ENCODE measurements at regions not wholly inside any gene's neighbourhood (a gene's known extent, or its start where the extent isn't known, plus 50 kb on each side); places are given as distances from the start of the nearest gene placed in this dataset.

GRCh38 chr1:63107066-63107465 lies 215.3 kb upstream of the FOXD3 start:
- no peaks in the 10 kb centered on the region for H3K27me3 Mint-ChIP-seq (ENCODE audit: insufficient read depth)

GRCh38 chr1:63108206-63108605 lies 214.2 kb upstream of the FOXD3 start:
- Histone ChIP-seq H3K4me1 (ENCODE audit: control insufficient read depth, insufficient read depth, low read length) (no peaks in the 10 kb centered on the region), H3K9ac (ENCODE audit: extremely low read depth, low read length, poor library complexity, severe bottlenecking) (no peak overlapping the region), H3K4me3 (ENCODE audit: low read length) (no peak overlapping the region), H3K9me3 (ENCODE audit: control insufficient read depth, low read length) (no peaks in the 10 kb centered on the region), H3K27ac (ENCODE audit: low read depth, low read length) (no peak overlapping the region), H3K27me3 (ENCODE audit: control insufficient read depth, insufficient read depth, low read length, poor library complexity, severe bottlenecking) (no peaks in the 10 kb centered on the region), H3K36me3 (ENCODE audit: control insufficient read depth, insufficient read depth, low read length) (no peaks in the 10 kb centered on the region)
- no peaks in the 10 kb centered on the region for H3K36me3 Mint-ChIP-seq (ENCODE audit: low read depth)
- no peak overlapping the region for H3K4me3 Mint-ChIP-seq
- TF ChIP-seq CTCF (conservative IDR thresholded peaks at IDR 0.05), result no peak
- WGBS, 2 experiments (ENCODE audit: insufficient coverage in 1 of 2, insufficient read length in 1 of 2), result 91% methylated on average over 1 of the region's 1 CpG; no CpG with 5 or more reads in 1 of the 2 experiments
- no peak overlapping the region for H3K27ac Mint-ChIP-seq
- H3K27me3 Mint-ChIP-seq (ENCODE audit: insufficient read depth), result no peaks in the 10 kb centered on the region
- no peak for DNase-seq
- H3K9me3 Mint-ChIP-seq, result no peaks in the 10 kb centered on the region
- H3K4me1 Mint-ChIP-seq, result peaks cover 34% of the 10 kb centered on the region

More at GRCh38 chr1:63107066-63107465, 215.3 kb upstream of the FOXD3 start:
- H3K27me3 ChIP-seq (ENCODE audit: control insufficient read depth, insufficient read depth, low read length, poor library complexity, severe bottlenecking), result no peaks in the 10 kb centered on the region
- no peak for DNase-seq
- TF ChIP-seq CTCF (conservative IDR thresholded peaks at IDR 0.05), result no peak
- Mint-ChIP-seq H3K9me3 (no peaks in the 10 kb centered on the region), H3K4me3 (no peak overlapping the region), H3K27ac (no peak overlapping the region), H3K4me1 (peaks cover 29% of the 10 kb centered on the region), H3K36me3 (ENCODE audit: low read depth) (no peaks in the 10 kb centered on the region)
- H3K4me1 ChIP-seq (ENCODE audit: control insufficient read depth, insufficient read depth, low read length), result no peaks in the 10 kb centered on the region
- no peaks in the 10 kb centered on the region for H3K36me3 ChIP-seq (ENCODE audit: control insufficient read depth, insufficient read depth, low read length)
- H3K4me3 ChIP-seq (ENCODE audit: low read length), result no peak overlapping the region
- WGBS, 2 experiments (ENCODE audit: insufficient coverage in 1 of 2, insufficient read length in 1 of 2), result 6% methylated on average over 1 of the region's 1 CpG; no CpG with 5 or more reads in 1 of the 2 experiments
- no peak overlapping the region for H3K9ac ChIP-seq (ENCODE audit: extremely low read depth, low read length, poor library complexity, severe bottlenecking)
- H3K9me3 ChIP-seq (ENCODE audit: control insufficient read depth, low read length), result no peaks in the 10 kb centered on the region
- no peak overlapping the region for H3K27ac ChIP-seq (ENCODE audit: low read depth, low read length)

- Histone ChIP-seq H3K9me3 (ENCODE audit: control insufficient read depth, low read length) (no peaks in the 10 kb centered on the region), H3K36me3 (ENCODE audit: control insufficient read depth, insufficient read depth, low read length) (no peaks in the 10 kb centered on the region), H3K27ac (ENCODE audit: low read depth, low read length) (no peak overlapping the region), H3K9ac (ENCODE audit: extremely low read depth, low read length, poor library complexity, severe bottlenecking) (no peak overlapping the region), H3K4me3 (ENCODE audit: low read length) (no peak overlapping the region), H3K27me3 (ENCODE audit: control insufficient read depth, insufficient read depth, low read length, poor library complexity, severe bottlenecking) (no peaks in the 10 kb centered on the region), H3K4me1 (ENCODE audit: control insufficient read depth, insufficient read depth, low read length) (no peaks in the 10 kb centered on the region)
- no peaks in the 10 kb centered on the region for H3K36me3 Mint-ChIP-seq (ENCODE audit: low read depth)
- no peaks in the 10 kb centered on the region for H3K9me3 Mint-ChIP-seq
- H3K4me1 Mint-ChIP-seq, result peaks cover 25% of the 10 kb centered on the region
- H3K27ac Mint-ChIP-seq, result no peak overlapping the region
- H3K27me3 Mint-ChIP-seq (ENCODE audit: insufficient read depth), result no peaks in the 10 kb centered on the region
- H3K4me3 Mint-ChIP-seq, result no peak overlapping the region
- DNase-seq, result no peak
- 52 to 72% methylated on average over 3 to 4 of the region's 4 CpGs for WGBS, 2 experiments (ENCODE audit: insufficient coverage in 1 of 2, insufficient read length in 1 of 2)
- no peak for TF ChIP-seq CTCF (conservative IDR thresholded peaks at IDR 0.05)
These were observed 210.0 kb upstream of the FOXD3 start for GRCh38 chr1:63112155-63112900.
